IMR-90 (cell line): ENCODE measurements at regions not wholly inside any gene's neighbourhood (a gene's known extent, or its start where the extent isn't known, plus 50 kb on each side); places are given as distances from the start of the nearest gene placed in this dataset.

ENCODE experiments used
- ATAC-seq: fragments of 200-7000 bp; cut with Tn5 transposase; 2 replicates; pipeline ENCODE4 v1.9.1; 2020; ENCODE audit warnings: low read depth, mild to moderate bottlenecking, moderate library complexity
- BruUV-seq: library from RNA; stranded (reverse); fragments of 400-500 nt; replicated peaks from 2 replicates; lab custom pipeline; 2021; lab: Mats Ljungman, UMichigan
- CTCF ChIA-PET: fragments of 300-600 bp; formaldehyde crosslinking; extraction: SDS; loops from one replicate; lab custom pipeline; 2021; ENCODE audit warnings: antibody characterized with exemption; lab: Yijun Ruan, JAX
- POLR2A ChIA-PET: fragments of 300-600 bp; sonication (Branson Sonifier 250); formaldehyde crosslinking; loops from one replicate; lab custom pipeline; 2022; ENCODE audit warnings: antibody characterized with exemption; ENCODE audit not compliant: unreplicated experiment; lab: Charles Lee
- DNase-seq: peaks from one replicate; pipeline ENCODE4 v3.0.0; 2013
- H2AFZ ChIP-seq: replicated peaks from 2 replicates; pipeline ENCODE3; 2013; ENCODE audit warnings: low read length, mild to moderate bottlenecking; ENCODE audit not compliant: poor library complexity
- H2AK5ac ChIP-seq: 2 replicates; pipeline ENCODE4 v1.6.1; 2013; ENCODE audit warnings: low read depth, low read length, inconsistent platforms
- H2AK9ac ChIP-seq: replicated peaks from 2 replicates; pipeline ENCODE3; 2013; ENCODE audit warnings: mild to moderate bottlenecking, low read depth, low read length, moderate library complexity; ENCODE audit not compliant: poor library complexity
- H2BK120ac ChIP-seq: 2 replicates; pipeline ENCODE4 v1.6.1; 2013; ENCODE audit warnings: low read depth, low read length, inconsistent platforms
- H2BK15ac ChIP-seq: 3 replicates; pipeline ENCODE4 v1.6.1; 2013; ENCODE audit warnings: low read depth, low read length, inconsistent platforms
- H2BK20ac ChIP-seq: 2 replicates; pipeline ENCODE4 v1.6.1; 2013; ENCODE audit warnings: low read depth, mild to moderate bottlenecking, inconsistent platforms, low read length, moderate library complexity
- H2BK5ac ChIP-seq: 2 replicates; pipeline ENCODE4 v1.6.1; 2013; ENCODE audit warnings: mild to moderate bottlenecking, low read depth, low read length, inconsistent platforms; ENCODE audit not compliant: poor library complexity, severe bottlenecking
- H3K14ac ChIP-seq: replicated peaks from 2 replicates; pipeline ENCODE4 v1.6.1; 2013; ENCODE audit warnings: low read depth, low read length, inconsistent platforms
- H3K18ac ChIP-seq: 2 replicates; pipeline ENCODE4 v1.6.1; 2013; ENCODE audit warnings: low read depth, low read length, control low read depth
- H3K23ac ChIP-seq: 2 replicates; pipeline ENCODE4 v1.6.1; 2013; ENCODE audit warnings: low read depth, low read length, inconsistent platforms
- H3K27ac ChIP-seq: 2 replicates; pipeline ENCODE4 v1.5.1; 2013; ENCODE audit warnings: mild to moderate bottlenecking, control low read depth, low read length; ENCODE audit not compliant: insufficient read depth
- H3K27me3 ChIP-seq: 2 replicates; pipeline ENCODE4 v1.6.1; 2013; ENCODE audit warnings: low read length; ENCODE audit not compliant: control insufficient read depth, insufficient read depth
- H3K36me3 ChIP-seq: 2 replicates; pipeline ENCODE4 v1.6.1; 2013; ENCODE audit warnings: low read length, mixed read lengths; ENCODE audit not compliant: control insufficient read depth, insufficient read depth
- H3K4ac ChIP-seq: 2 replicates; pipeline ENCODE4 v1.6.1; 2013; ENCODE audit warnings: low read depth, low read length, inconsistent platforms
- H3K4me1 ChIP-seq: 2 replicates; pipeline ENCODE4 v1.6.1; 2013; ENCODE audit warnings: low read length, mixed read lengths; ENCODE audit not compliant: control insufficient read depth, insufficient read depth
- H3K4me2 ChIP-seq: 2 replicates; pipeline ENCODE4 v1.6.1; 2013; ENCODE audit warnings: low read depth, mild to moderate bottlenecking, control low read depth, low read length, moderate library complexity
- H3K4me3 ChIP-seq: 2 replicates; pipeline ENCODE4 v1.5.1; 2013; ENCODE audit warnings: low read depth, mild to moderate bottlenecking, control low read depth, low read length, moderate library complexity; ENCODE audit not compliant: insufficient read depth
- H3K56ac ChIP-seq: 2 replicates; pipeline ENCODE4 v1.6.1; 2013; ENCODE audit warnings: low read length, inconsistent platforms; ENCODE audit not compliant: insufficient read depth; ENCODE audit errors: extremely low read depth
- H3K79me1 ChIP-seq, 2 experiments: 2 replicates each; pipeline ENCODE4 v1.6.1; 2013; ENCODE audit warnings: low read length in 2 of 2, inconsistent platforms in 1 of 2, low read depth in 1 of 2
- H3K9ac ChIP-seq: 2 replicates; pipeline ENCODE4 v1.6.1; 2013; ENCODE audit warnings: low read depth, low read length, control low read depth
- H3K9me1 ChIP-seq: 2 replicates; pipeline ENCODE4 v1.6.1; 2013; ENCODE audit warnings: low read length, inconsistent platforms; ENCODE audit not compliant: insufficient read depth
- H3K9me3 ChIP-seq: 2 replicates; pipeline ENCODE4 v1.6.1; 2013; ENCODE audit warnings: low read length; ENCODE audit not compliant: control insufficient read depth, insufficient read depth
- H4K20me1 ChIP-seq: 2 replicates; pipeline ENCODE4 v1.6.1; 2013; ENCODE audit warnings: low read length, inconsistent platforms; ENCODE audit not compliant: insufficient read depth
- H4K5ac ChIP-seq: 2 replicates; pipeline ENCODE4 v1.6.1; 2013; ENCODE audit warnings: mild to moderate bottlenecking, low read depth, low read length, control low read depth
- H4K8ac ChIP-seq, 2 experiments: 2 replicates each; pipeline ENCODE4 v1.6.1; 2013; ENCODE audit warnings: low read depth in 2 of 2, low read length in 2 of 2, control low read depth in 1 of 2, inconsistent platforms in 1 of 2
- H4K91ac ChIP-seq: 2 replicates; pipeline ENCODE4 v1.6.1; 2013; ENCODE audit warnings: low read depth, low read length, inconsistent platforms; ENCODE audit not compliant: insufficient read depth
- BHLHE40 ChIP-seq: fragments of 150-350 bp; IDR thresholded peaks from 2 replicates; pipeline ENCODE4 v1.6.1; 2016; ENCODE audit warnings: mild to moderate bottlenecking, low read depth, low read length
- CHD1 ChIP-seq: IDR thresholded peaks from 2 replicates; pipeline ENCODE4 v1.6.1; 2012; ENCODE audit warnings: low read depth, low read length, improper control_type of control experiment
- CTCF ChIP-seq: conservative IDR thresholded peaks from 2 replicates; pipeline ENCODE4 v1.5.1; 2012; ENCODE audit warnings: mild to moderate bottlenecking, low read depth, low read length, improper control_type of control experiment
- FOS ChIP-seq: fragments of 150-350 bp; IDR thresholded peaks from 2 replicates; pipeline ENCODE4 v1.6.1; 2016; ENCODE audit warnings: low read depth, low read length
- MAFK ChIP-seq: IDR thresholded peaks from 2 replicates; pipeline ENCODE4 v1.6.1; 2012; ENCODE audit warnings: low read depth, low read length, improper control_type of control experiment
- MAZ ChIP-seq: IDR thresholded peaks from 2 replicates; pipeline ENCODE4 v1.6.1; 2012; ENCODE audit warnings: low read depth, mild to moderate bottlenecking, low read length, improper control_type of control experiment, moderate library complexity, borderline replicate concordance
- MXI1 ChIP-seq: IDR thresholded peaks from 2 replicates; pipeline ENCODE4 v1.6.1; 2012; ENCODE audit warnings: low read depth, mild to moderate bottlenecking, low read length, moderate library complexity, borderline replicate concordance
- RAD21 ChIP-seq: IDR thresholded peaks from 2 replicates; pipeline ENCODE4 v1.6.1; 2012; ENCODE audit warnings: low read length, improper control_type of control experiment
- RFX5 ChIP-seq: IDR thresholded peaks from 2 replicates; pipeline ENCODE4 v1.8.0; 2012; ENCODE audit warnings: low read depth, mild to moderate bottlenecking, low read length, moderate library complexity
- SMC3 ChIP-seq: fragments of 150-350 bp; IDR thresholded peaks from 2 replicates; pipeline ENCODE4 v1.6.1; 2016; ENCODE audit warnings: low read depth, mild to moderate bottlenecking, antibody characterized with exemption, low read length, moderate library complexity
- USF2 ChIP-seq: fragments of 150-350 bp; IDR thresholded peaks from 2 replicates; pipeline ENCODE4 v1.6.1; 2017; ENCODE audit warnings: mild to moderate bottlenecking, antibody characterized with exemption, low read length, low read depth
- WGBS, 2 experiments: methylation state at CpG; one replicate each; pipeline versions ENCODE4 v1.1.5 to v1.1.7; 2013; ENCODE audit warnings: missing lambda C conversion rate in 2 of 2; ENCODE audit not compliant: insufficient read length in 1 of 2; ENCODE audit errors: extremely low coverage in 2 of 2; 5-methylcytosine and 5-hydroxymethylcytosine counted together
- dilution Hi-C: fragments of 300-500 bp; cut with HindIII; formaldehyde crosslinking; loops from one replicate; pipeline ENCODE4 v1.14.3; 2018; ENCODE audit warnings: low sequenced_read_pairs; ENCODE audit not compliant: unreplicated experiment
- in situ Hi-C: fragments of 300-500 bp; cut with MboI; formaldehyde crosslinking; loops from 3 replicates; pipeline ENCODE4 v1.14.3; 2019; ENCODE audit warnings: low sequenced_read_pairs, inconsistent platforms, mixed read lengths
- intact Hi-C: fragments of 100-400 bp; cut with micrococcal nuclease; formaldehyde crosslinking; loops from 2 replicates; pipeline ENCODE4 v1.10.0; 2022

GRCh38 chr17:72576289-72576759 is 455.5 kb downstream of the SOX9 start:
- Histone ChIP-seq H3K4ac (no peak overlapping the region; the same call in 1 of the 2 replicates), H3K79me1 (peaks cover 43 to 82% of the 10 kb centered on the region in 2 experiments), H3K27ac (no peak overlapping the region), H3K9ac (no peak overlapping the region), H2BK15ac (no peak overlapping the region), H4K5ac (no peak overlapping the region), H3K23ac (no peak overlapping the region; the same call in 1 of the 2 replicates), H3K4me3 (no peak overlapping the region), H3K27me3 (no peaks in the 10 kb centered on the region), H4K8ac (no peak overlapping the region), H2BK5ac (no peak overlapping the region), H3K9me1 (peaks cover 19% of the 10 kb centered on the region), H4K91ac (no peak overlapping the region), H3K18ac (no peak overlapping the region), H4K20me1 (peaks cover 41% of the 10 kb centered on the region), H2BK20ac (no peak overlapping the region), H2AFZ (no peak overlapping the region), H2BK120ac (no peak overlapping the region; the same call in 1 of the 2 replicates), H3K4me2 (no peak overlapping the region; the same call in 1 of the 2 replicates), H3K9me3 (no peaks in the 10 kb centered on the region), H3K56ac (no peak overlapping the region), H3K4me1 (peaks cover 13% of the 10 kb centered on the region), H3K14ac (no peak overlapping the region), H3K36me3 (no peaks in the 10 kb centered on the region), H2AK9ac (no peak overlapping the region), H2AK5ac (peak overlapping the region; percentile 18; the same call in 1 of the 2 replicates)
- POLR2A ChIA-PET = no interaction called here
- dilution Hi-C loops = no loop called here
- no TSS peak for BruUV-seq
- no CpG with 5 or more reads among the region's 7 CpGs for WGBS, 2 experiments
- in situ Hi-C loops = loop anchor here (10.0 to 25.0 kb wide), 2 partner anchors 138 to 786 kb away; no protein-coding TSS in a partner anchor
- TF ChIP-seq SMC3 (no peak), MAZ (no peak), RAD21 (no peak), BHLHE40 (no peak), RFX5 (no peak), FOS (no peak), CTCF (no peak), USF2 (no peak), MXI1 (no peak), MAFK (no peak), CHD1 (no peak)
- CTCF ChIA-PET = no interaction called here
- intact Hi-C loops = no loop called here
- peak; percentile 27 for ATAC-seq
- DNase-seq = no peak
